ENCODE measurements at regions not wholly inside any gene's neighbourhood (a gene's known extent, or its start where the extent isn't known, plus 50 kb on each side); places are given as distances from the start of the nearest gene placed in this dataset.
A peak's percentile ranks its signal among the peaks of the same experiment; 100 is the strongest.

- DNase-seq (peak; percentile 78 to 87), ATAC-seq (peak; percentile 91 to 94)
- in situ Hi-C loops (cut with MboI; ENCODE audit: low sequenced_read_pairs in 4 of 4) = loop anchor here in 1 of 4 donors (5.0 kb wide), 1 partner anchor 35 kb away; no protein-coding TSS in a partner anchor
- Histone ChIP-seq H3K4me3 (peak overlapping the region in 3 of 4 donors; percentile 10 to 41 (median 25)), H3K36me3 (no peaks in the 10 kb centered on the region), H3K27ac (peak overlapping the region; percentile 77 to 84 (median 81)), H3K4me1 (peaks cover 25 to 26% of the 10 kb centered on the region in 2 donors), H3K27me3 (no peaks in the 10 kb centered on the region), H3K9me3 (no peaks in the 10 kb centered on the region)
- intact Hi-C loops (cut with DNase I; ENCODE audit: low total_unique reads) = loop anchor here (2.0 kb wide), 1 partner anchor 124 kb away; no protein-coding TSS in a partner anchor
- TF ChIP-seq, protein P1, sequence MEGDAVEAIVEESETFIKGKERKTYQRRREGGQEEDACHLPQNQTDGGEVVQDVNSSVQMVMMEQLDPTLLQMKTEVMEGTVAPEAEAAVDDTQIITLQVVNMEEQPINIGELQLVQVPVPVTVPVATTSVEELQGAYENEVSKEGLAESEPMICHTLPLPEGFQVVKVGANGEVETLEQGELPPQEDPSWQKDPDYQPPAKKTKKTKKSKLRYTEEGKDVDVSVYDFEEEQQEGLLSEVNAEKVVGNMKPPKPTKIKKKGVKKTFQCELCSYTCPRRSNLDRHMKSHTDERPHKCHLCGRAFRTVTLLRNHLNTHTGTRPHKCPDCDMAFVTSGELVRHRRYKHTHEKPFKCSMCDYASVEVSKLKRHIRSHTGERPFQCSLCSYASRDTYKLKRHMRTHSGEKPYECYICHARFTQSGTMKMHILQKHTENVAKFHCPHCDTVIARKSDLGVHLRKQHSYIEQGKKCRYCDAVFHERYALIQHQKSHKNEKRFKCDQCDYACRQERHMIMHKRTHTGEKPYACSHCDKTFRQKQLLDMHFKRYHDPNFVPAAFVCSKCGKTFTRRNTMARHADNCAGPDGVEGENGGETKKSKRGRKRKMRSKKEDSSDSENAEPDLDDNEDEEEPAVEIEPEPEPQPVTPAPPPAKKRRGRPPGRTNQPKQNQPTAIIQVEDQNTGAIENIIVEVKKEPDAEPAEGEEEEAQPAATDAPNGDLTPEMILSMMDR (IDR thresholded peaks at IDR 0.05 in 4 of 5, conservative IDR thresholded peaks at IDR 0.05 in 1 of 5) = peak; percentile 53 to 75 (median 66)
- no peak for TF ChIP-seq POLR2A (IDR thresholded peaks at IDR 0.05)
These were observed 81.2 kb downstream of the IRF2BPL start for GRCh38 chr14:76947078-76947837.

DNA sequence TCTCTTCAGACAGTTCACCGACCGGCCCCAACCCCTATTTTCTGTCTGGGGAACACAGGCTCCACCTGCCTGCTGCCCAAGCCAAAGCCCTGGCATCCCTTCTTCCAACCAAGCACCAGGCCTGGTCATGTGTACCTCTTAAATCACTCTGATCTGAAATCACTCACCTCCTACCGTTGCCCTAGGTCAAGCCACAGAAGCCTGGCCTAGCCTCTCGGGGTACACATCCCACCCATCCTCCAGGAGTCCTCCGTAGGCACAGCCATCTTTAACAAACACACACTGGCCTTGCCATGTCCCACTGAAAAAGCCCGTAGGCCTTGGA lies 81.8 kb downstream of the IRF2BPL start:
- H3K27me3 ChIP-seq = no peaks in the 10 kb centered on the region
- H3K4me3 ChIP-seq = peak overlapping the region in 1 of 4 donors; percentile 10
- peaks cover 25 to 26% of the 10 kb centered on the region in 2 donors for H3K4me1 ChIP-seq
- in situ Hi-C loops (cut with MboI; ENCODE audit: low sequenced_read_pairs in 4 of 4) (loop anchor here in 1 of 4 donors (5.0 kb wide), 1 partner anchor 34 kb away; no protein-coding TSS in a partner anchor), intact Hi-C loops (cut with DNase I; ENCODE audit: low total_unique reads) (loop anchor here (2.0 kb wide), 1 partner anchor 124 kb away; no protein-coding TSS in a partner anchor)
- H3K36me3 ChIP-seq = no peaks in the 10 kb centered on the region
- no peaks in the 10 kb centered on the region for H3K9me3 ChIP-seq
- ATAC-seq = peak; percentile 20 to 32
- H3K27ac ChIP-seq = peak overlapping the region; percentile 77 to 84 (median 81)
- DNase-seq = no peak
- TF ChIP-seq POLR2A (IDR thresholded peaks at IDR 0.05) = no peak
- TF ChIP-seq, protein P1 (IDR thresholded peaks at IDR 0.05 in 4 of 5, conservative IDR thresholded peaks at IDR 0.05 in 1 of 5) = no peak

DNA sequence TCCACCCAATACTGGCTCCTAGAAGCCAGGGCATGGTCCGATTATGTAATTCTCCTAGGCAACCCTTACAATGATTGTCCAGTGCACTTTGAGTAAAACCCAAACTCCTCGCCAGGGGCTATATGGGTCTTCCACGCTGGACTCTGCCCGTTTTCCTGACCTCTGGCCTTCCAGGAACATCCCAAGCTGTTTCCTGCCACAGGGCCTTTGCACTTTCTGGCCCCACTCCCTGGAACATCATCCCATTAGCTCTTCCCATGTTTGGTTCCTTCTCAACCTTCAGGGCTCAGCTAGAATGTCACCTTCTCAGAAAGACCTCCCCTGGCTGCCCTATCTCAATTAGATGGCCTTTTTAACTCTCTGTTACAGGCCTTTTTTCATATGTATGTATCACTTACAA lies 85.4 kb downstream of the IRF2BPL start:
- ATAC-seq (no peak), DNase-seq (no peak)
- Histone ChIP-seq H3K27ac (no peak overlapping the region), H3K27me3 (no peaks in the 10 kb centered on the region), H3K9me3 (no peaks in the 10 kb centered on the region), H3K36me3 (no peaks in the 10 kb centered on the region), H3K4me1 (peaks cover 15 to 19% of the 10 kb centered on the region in 2 donors), H3K4me3 (no peak overlapping the region)
- intact Hi-C loops (cut with DNase I; ENCODE audit: low total_unique reads) = no loop called here
- in situ Hi-C loops (cut with MboI; ENCODE audit: low sequenced_read_pairs in 4 of 4) = no loop called here
- TF ChIP-seq, protein P1 (IDR thresholded peaks at IDR 0.05 in 4 of 5, conservative IDR thresholded peaks at IDR 0.05 in 1 of 5) = no peak
- TF ChIP-seq POLR2A (IDR thresholded peaks at IDR 0.05) = no peak

DNA sequence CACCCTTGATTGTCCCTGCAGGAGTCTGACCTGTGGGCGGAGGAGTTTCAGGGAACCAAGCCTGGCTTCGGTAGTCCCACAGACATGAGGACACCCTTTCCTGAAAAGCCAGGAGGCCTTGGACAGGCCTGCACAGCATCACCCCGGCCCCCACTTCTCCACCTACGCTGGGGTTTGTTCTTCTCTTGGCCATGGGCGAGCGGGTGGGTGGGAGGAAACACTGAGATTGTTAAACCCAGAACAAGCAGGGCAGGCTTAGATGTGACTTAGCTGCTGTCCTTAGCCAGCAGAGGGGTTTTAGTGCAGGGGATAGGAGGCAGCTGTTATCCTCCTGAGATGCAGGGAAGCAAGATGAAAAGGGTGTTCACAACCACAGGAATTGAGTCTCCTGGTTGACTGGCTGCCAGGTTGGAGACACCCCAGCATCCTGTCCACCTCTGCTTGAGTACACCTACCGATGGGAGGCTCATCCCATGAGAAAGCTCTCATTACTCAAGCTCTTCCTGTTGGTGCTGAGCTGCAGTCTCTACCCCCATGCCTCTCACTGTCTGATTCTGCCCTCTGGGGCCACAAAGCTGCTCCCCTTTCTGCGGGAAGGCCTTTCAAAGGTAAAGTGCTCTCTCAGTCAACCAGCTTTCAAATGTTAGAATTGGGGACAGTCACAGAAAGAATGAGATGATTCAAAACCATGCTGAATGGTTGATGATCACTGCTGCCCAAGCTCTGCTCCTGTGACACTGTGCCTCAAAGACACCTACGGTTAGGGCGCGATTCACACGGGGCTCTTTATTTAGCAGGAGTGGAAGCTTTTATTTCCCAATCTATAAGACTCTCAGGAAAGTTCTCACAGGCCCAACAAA lies 86.3 kb downstream of the IRF2BPL start:
- ATAC-seq (no peak), DNase-seq (no peak)
- in situ Hi-C loops (cut with MboI; ENCODE audit: low sequenced_read_pairs in 4 of 4) = no loop called here
- TF ChIP-seq, protein P1 (IDR thresholded peaks at IDR 0.05 in 4 of 5, conservative IDR thresholded peaks at IDR 0.05 in 1 of 5) = no peak
- no peak overlapping the region for H3K4me3 ChIP-seq
- H3K4me1 ChIP-seq = peaks cover 15 to 19% of the 10 kb centered on the region in 2 donors
- H3K9me3 ChIP-seq = no peaks in the 10 kb centered on the region
- H3K27me3 ChIP-seq = no peaks in the 10 kb centered on the region
- no peaks in the 10 kb centered on the region for H3K36me3 ChIP-seq
- intact Hi-C loops (cut with DNase I; ENCODE audit: low total_unique reads) = no loop called here
- H3K27ac ChIP-seq = no peak overlapping the region
